ENCODE measurements at regions not wholly inside any gene's neighbourhood (a gene's known extent, or its start where the extent isn't known, plus 50 kb on each side); places are given as distances from the start of the nearest gene placed in this dataset.

- Histone ChIP-seq H3K4me1 (ENCODE audit: control insufficient read depth in 1 of 2, low read depth in 2 of 2) (peaks cover 7 to 24% of the 10 kb centered on the region in 2 donors), H3K27ac (no peak overlapping the region), H3K36me3 (no peaks in the 10 kb centered on the region), H3K27me3 (replicated peaks; ENCODE audit: insufficient read depth) (no peaks in the 10 kb centered on the region), H3K4me3 (no peak overlapping the region), H3K9me3 (no peaks in the 10 kb centered on the region)
- ATAC-seq (ENCODE audit: insufficient number of reproducible peaks, low FRiP score, low read depth) = no peak
- no peak for DNase-seq (ENCODE audit: low spot score)
- no peak for TF ChIP-seq CTCF (IDR thresholded peaks at IDR 0.05)
Measured at GRCh38 chr5:120413686-120414085, 50.4 kb upstream of the PRR16 start.
